ENCODE measurements at regions not wholly inside any gene's neighbourhood (a gene's known extent, or its start where the extent isn't known, plus 50 kb on each side); places are given as distances from the start of the nearest gene placed in this dataset.

DNA sequence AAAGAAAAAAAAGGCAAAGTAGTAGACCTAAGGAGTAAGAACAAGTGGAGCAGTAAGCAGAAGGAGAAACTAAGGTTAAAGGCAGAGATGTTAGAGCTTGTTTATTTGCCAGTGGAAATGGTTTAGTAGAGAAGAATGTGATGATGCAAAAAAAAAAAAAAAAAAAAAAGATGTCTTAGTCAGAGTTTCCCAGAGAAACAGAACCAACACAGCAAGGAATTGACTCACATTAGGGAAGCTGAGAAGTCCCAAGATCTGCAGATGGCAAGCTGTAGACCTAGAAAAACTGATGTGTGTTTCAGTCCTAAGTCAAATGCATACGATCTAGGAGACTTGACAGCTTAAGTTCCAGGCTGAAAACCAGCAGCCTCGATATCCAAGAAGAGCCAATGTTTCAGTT is 1548.8 kb upstream of the LRRTM1 start:
- DNase-seq: peak; percentile 25
- Histone ChIP-seq H3F3A (ENCODE audit: low read length, unreplicated experiment) (no peaks in the 10 kb centered on the region), H3K4me1 (ENCODE audit: insufficient read depth, low read length) (no peaks in the 10 kb centered on the region; the same call in 1 of the 2 replicates), H3K9me3 (ENCODE audit: low read length) (no peaks in the 10 kb centered on the region), H3K4me2 (ENCODE audit: low read length) (no peak overlapping the region), H3K36me3 (ENCODE audit: low read depth, low read length) (no peaks in the 10 kb centered on the region), H3K79me2 (ENCODE audit: low read length) (no peaks in the 10 kb centered on the region), H3K27me3 (ENCODE audit: low read length) (no peaks in the 10 kb centered on the region), H3K9ac (ENCODE audit: low read length) (no peak overlapping the region), H3K4me3 (ENCODE audit: low read length) (no peak overlapping the region), H4K20me1 (ENCODE audit: low read length) (no peaks in the 10 kb centered on the region), H3K27ac (ENCODE audit: low read length) (no peak overlapping the region), H3K9me2 (replicated peaks; ENCODE audit: low read length) (no peaks in the 10 kb centered on the region), H2AFZ (ENCODE audit: low read length) (no peak overlapping the region)
- TF ChIP-seq CTCF (conservative IDR thresholded peaks at IDR 0.05; ENCODE audit: low read depth, low read length) (no peak), EZH2 (IDR thresholded peaks at IDR 0.05; ENCODE audit: low read length, unreplicated experiment) (no peak), EZH2phosphoT487 (IDR thresholded peaks at IDR 0.05; ENCODE audit: borderline replicate concordance, low read length) (no peak)
- ChIA-PET CTCF (interaction anchor here (0.6 kb wide), 1 partner anchor 15 kb away, joined by 4 read pairs; no protein-coding TSS in a partner anchor), POLR2A (ENCODE audit: unreplicated experiment) (no interaction called here)
- intact Hi-C loops (cut with micrococcal nuclease): no loop called here
- BruUV-seq (replicated peaks): no TSS peak
- no peak for ATAC-seq

DNA sequence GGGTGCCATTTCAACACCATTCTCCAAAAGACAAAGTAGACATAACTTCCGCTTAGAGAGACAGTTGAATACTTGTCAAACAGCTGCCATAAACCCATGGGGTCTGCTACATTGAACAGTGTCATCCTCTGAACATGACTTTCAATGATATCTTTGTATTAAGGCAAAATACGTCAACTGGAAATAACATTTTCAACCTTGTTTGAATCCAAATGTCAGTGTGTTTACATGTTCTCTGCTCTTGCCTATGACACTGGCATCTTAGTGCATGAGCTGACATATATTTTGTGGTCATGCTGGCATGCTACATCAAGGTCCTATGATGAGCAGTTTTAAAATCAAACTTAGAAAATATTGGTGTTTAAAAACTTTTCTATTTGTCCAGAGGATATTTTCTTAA is 1548.1 kb upstream of the LRRTM1 start:
- no peaks in the 10 kb centered on the region for H3K9me3 ChIP-seq (ENCODE audit: low read length)
- H3K27ac ChIP-seq (ENCODE audit: low read length): no peak overlapping the region
- intact Hi-C loops (cut with micrococcal nuclease): no loop called here
- no peak overlapping the region for H2AFZ ChIP-seq (ENCODE audit: low read length)
- no peak for DNase-seq
- no peaks in the 10 kb centered on the region for H3K79me2 ChIP-seq (ENCODE audit: low read length)
- H3K27me3 ChIP-seq (ENCODE audit: low read length): no peaks in the 10 kb centered on the region
- no peak overlapping the region for H3K4me2 ChIP-seq (ENCODE audit: low read length)
- H3K9me2 ChIP-seq (replicated peaks; ENCODE audit: low read length): no peaks in the 10 kb centered on the region
- POLR2A ChIA-PET (ENCODE audit: unreplicated experiment): no interaction called here
- H3K4me3 ChIP-seq (ENCODE audit: low read length): no peak overlapping the region
- CTCF ChIA-PET: no interaction called here
- ATAC-seq: no peak
- TF ChIP-seq EZH2 (IDR thresholded peaks at IDR 0.05; ENCODE audit: low read length, unreplicated experiment) (no peak), EZH2phosphoT487 (IDR thresholded peaks at IDR 0.05; ENCODE audit: borderline replicate concordance, low read length) (no peak), CTCF (conservative IDR thresholded peaks at IDR 0.05; ENCODE audit: low read depth, low read length) (no peak)
- no peaks in the 10 kb centered on the region for H3F3A ChIP-seq (ENCODE audit: low read length, unreplicated experiment)
- no TSS peak for BruUV-seq (replicated peaks)
- H3K36me3 ChIP-seq (ENCODE audit: low read depth, low read length): no peaks in the 10 kb centered on the region
- H4K20me1 ChIP-seq (ENCODE audit: low read length): no peaks in the 10 kb centered on the region
- H3K9ac ChIP-seq (ENCODE audit: low read length): no peak overlapping the region
- no peaks in the 10 kb centered on the region for H3K4me1 ChIP-seq (ENCODE audit: insufficient read depth, low read length)

DNA sequence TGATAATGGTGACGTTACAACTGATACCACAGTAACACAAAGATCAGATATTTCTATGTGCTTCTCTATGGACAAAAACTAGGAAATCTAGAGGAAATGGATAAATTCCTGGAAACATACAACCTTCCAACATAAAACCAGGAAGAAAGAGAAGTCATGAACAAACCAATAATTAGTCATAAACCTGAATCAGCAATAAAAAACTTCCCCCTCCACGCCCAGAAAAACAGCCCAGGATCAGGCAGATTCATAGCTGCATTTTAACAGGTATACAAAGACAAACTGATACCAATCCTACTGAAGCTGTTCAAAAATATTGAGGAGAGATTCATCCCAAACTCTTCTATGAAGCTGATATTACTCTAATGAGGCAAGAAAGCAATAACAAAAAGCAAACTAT is 1535.2 kb upstream of the LRRTM1 start:
- TF ChIP-seq EZH2phosphoT487 (IDR thresholded peaks at IDR 0.05; ENCODE audit: borderline replicate concordance, low read length): no peak
- TF ChIP-seq CTCF (conservative IDR thresholded peaks at IDR 0.05; ENCODE audit: low read depth, low read length): no peak
- TF ChIP-seq EZH2 (IDR thresholded peaks at IDR 0.05; ENCODE audit: low read length, unreplicated experiment): no peak
- no peak overlapping the region for H3K9ac ChIP-seq (ENCODE audit: low read length)
- CTCF ChIA-PET: no interaction called here
- H3K4me2 ChIP-seq (ENCODE audit: low read length): peak overlapping the region; percentile 9; the same call in 1 of the 2 replicates
- intact Hi-C loops (cut with micrococcal nuclease): no loop called here
- BruUV-seq (replicated peaks): no TSS peak
- 0 out of 2 replicates have a peak, but pooled peaks cover under 1% of the 10 kb centered on the region for H3K9me3 ChIP-seq (ENCODE audit: low read length)
- DNase-seq (peak; percentile 59), ATAC-seq (peak; percentile 53)
- H3K4me1 ChIP-seq (ENCODE audit: insufficient read depth, low read length): peaks cover 15% of the 10 kb centered on the region
- no peak overlapping the region for H3K27ac ChIP-seq (ENCODE audit: low read length)
- no peaks in the 10 kb centered on the region for H4K20me1 ChIP-seq (ENCODE audit: low read length)
- H3K9me2 ChIP-seq (replicated peaks; ENCODE audit: low read length): no peaks in the 10 kb centered on the region
- POLR2A ChIA-PET (ENCODE audit: unreplicated experiment): no interaction called here
- H2AFZ ChIP-seq (ENCODE audit: low read length): no peak overlapping the region
- H3K27me3 ChIP-seq (ENCODE audit: low read length): no peaks in the 10 kb centered on the region
- H3F3A ChIP-seq (ENCODE audit: low read length, unreplicated experiment): no peaks in the 10 kb centered on the region
- no peaks in the 10 kb centered on the region for H3K36me3 ChIP-seq (ENCODE audit: low read depth, low read length)
- no peak overlapping the region for H3K4me3 ChIP-seq (ENCODE audit: low read length)
- H3K79me2 ChIP-seq (ENCODE audit: low read length): no peaks in the 10 kb centered on the region
